CD4-positive, alpha-beta T cell treated with Interferon gamma for 1 hour (primary cell): ENCODE measurements at regions not wholly inside any gene's neighbourhood (a gene's known extent, or its start where the extent isn't known, plus 50 kb on each side); places are given as distances from the start of the nearest gene placed in this dataset.
A peak's percentile ranks its signal among the peaks of the same experiment; 100 is the strongest.

Experiments used
- DNase-seq: peaks from one replicate; pipeline ENCODE4 v3.0.0-alpha.2; 2020

- no peak for DNase-seq
These were observed 92.9 kb upstream of the CXCR4 start for GRCh38 chr2:136210822-136211221.

- DNase-seq = no peak
These were observed 92.5 kb upstream of the CXCR4 start for GRCh38 chr2:136210455-136210805.

GRCh38 chr2:136209561-136210454 is 91.9 kb upstream of the CXCR4 start:
- no peak for DNase-seq

GRCh38 chr2:136208682-136209420 is 90.9 kb upstream of the CXCR4 start:
- DNase-seq = no peak

- DNase-seq = no peak
These were observed 89.7 kb upstream of the CXCR4 start for GRCh38 chr2:136207665-136208064.

- DNase-seq = peak; percentile 72
These were observed 89.2 kb upstream of the CXCR4 start for GRCh38 chr2:136207030-136207623.

- DNase-seq = peak; percentile 85
These were observed 88.7 kb upstream of the CXCR4 start for GRCh38 chr2:136206613-136207012.

GRCh38 chr2:136205615-136206014 is 87.7 kb upstream of the CXCR4 start:
- DNase-seq = no peak

GRCh38 chr2:136204971-136205370 is 87.0 kb upstream of the CXCR4 start:
- no peak for DNase-seq

- DNase-seq = no peak
These were observed 77.3 kb upstream of the CXCR4 start for GRCh38 chr2:136195226-136195625.

GRCh38 chr2:136191041-136191440 is 73.1 kb upstream of the CXCR4 start:
- no peak for DNase-seq

- no peak for DNase-seq
These were observed 71.4 kb upstream of the CXCR4 start for GRCh38 chr2:136189221-136189782.

GRCh38 chr2:136188086-136188485 is 70.1 kb upstream of the CXCR4 start:
- DNase-seq = no peak

GRCh38 chr2:136185981-136186776 is 68.2 kb upstream of the CXCR4 start:
- DNase-seq = no peak

GRCh38 chr2:136183097-136183496 is 65.1 kb upstream of the CXCR4 start:
- no peak for DNase-seq

GRCh38 chr2:136182315-136182714 is 64.4 kb upstream of the CXCR4 start:
- no peak for DNase-seq

- DNase-seq = no peak
These were observed 61.6 kb upstream of the CXCR4 start for GRCh38 chr2:136179602-136179975.

GRCh38 chr2:136178941-136179601 is 61.1 kb upstream of the CXCR4 start:
- no peak for DNase-seq

- DNase-seq = no peak
These were observed 57.9 kb upstream of the CXCR4 start for GRCh38 chr2:136175868-136176267.

GRCh38 chr2:136175466-136175865 is 57.5 kb upstream of the CXCR4 start:
- DNase-seq = no peak

GRCh38 chr2:136173126-136173525 is 55.2 kb upstream of the CXCR4 start:
- no peak for DNase-seq

GRCh38 chr2:136171223-136171622 is 53.3 kb upstream of the CXCR4 start:
- DNase-seq = no peak
